ENCODE measurements at regions not wholly inside any gene's neighbourhood (a gene's known extent, or its start where the extent isn't known, plus 50 kb on each side); places are given as distances from the start of the nearest gene placed in this dataset.

DNA sequence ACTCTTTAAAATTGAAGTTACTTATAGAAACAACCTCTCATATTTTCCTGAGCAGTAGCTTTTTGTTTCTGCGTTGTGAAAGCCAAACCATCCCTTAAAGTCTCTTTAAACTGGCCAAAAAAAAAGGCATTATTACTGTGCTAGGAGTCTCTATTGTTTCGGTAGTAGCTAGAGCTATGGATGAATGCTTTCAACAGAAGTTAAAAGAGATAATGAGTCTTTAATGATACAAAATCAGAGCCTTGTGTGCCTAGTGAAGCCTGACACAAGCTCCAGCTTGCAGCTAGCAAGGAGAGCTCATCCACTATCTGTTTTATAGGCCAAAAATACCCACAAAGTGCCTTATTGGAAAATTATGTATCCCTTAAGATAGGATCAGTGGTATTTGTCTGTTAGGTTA lies 360.4 kb upstream of the CDIN1 start:
- CTCF ChIA-PET: no interaction called here
- no peak for TF ChIP-seq CTCF (IDR thresholded peaks at IDR 0.05; ENCODE audit: insufficient read depth, low read length, missing control alignments)
- POLR2A ChIA-PET: no interaction called here
- DNase-seq (ENCODE audit: low read depth, low spot score): no peak
- H3K4me3 ChIP-seq (ENCODE audit: low read depth, low read length): no peak overlapping the region

- ChIA-PET POLR2A (no interaction called here), CTCF (interaction anchor here (1.9 kb wide), 1 partner anchor 471 kb away, joined by 4 read pairs; no protein-coding TSS in a partner anchor)
- no peak overlapping the region for H3K4me3 ChIP-seq (ENCODE audit: low read depth, low read length)
- TF ChIP-seq CTCF (IDR thresholded peaks at IDR 0.05; ENCODE audit: insufficient read depth, low read length, missing control alignments): no peak
- DNase-seq (ENCODE audit: low read depth, low spot score): no peak
Observed at GRCh38 chr15:36221992-36222391, 357.4 kb upstream of the CDIN1 start.

DNA sequence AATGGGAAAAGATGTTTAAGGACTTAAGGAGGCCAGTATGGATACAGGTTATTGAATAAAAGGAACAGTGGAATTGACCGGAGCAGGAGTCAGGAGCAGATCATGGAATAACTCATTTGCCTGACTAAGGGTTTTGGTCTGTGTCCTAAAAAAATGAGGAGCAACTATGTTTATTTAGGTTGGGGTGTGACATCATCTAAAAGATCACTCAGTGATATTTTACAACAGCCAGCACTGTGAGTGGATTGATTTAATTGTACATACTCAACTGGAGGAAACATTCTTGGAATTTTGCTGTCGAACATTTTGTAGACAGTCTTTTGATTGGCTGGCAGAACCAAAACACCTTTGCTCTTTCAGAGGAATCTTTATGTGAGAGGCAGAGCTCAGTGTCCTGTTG lies 348.6 kb upstream of the CDIN1 start:
- ChIA-PET CTCF (no interaction called here), POLR2A (no interaction called here)
- no peak for TF ChIP-seq CTCF (IDR thresholded peaks at IDR 0.05; ENCODE audit: insufficient read depth, low read length, missing control alignments)
- no peak overlapping the region for H3K4me3 ChIP-seq (ENCODE audit: low read depth, low read length)
- peak; percentile 21 for DNase-seq (ENCODE audit: low read depth, low spot score)

DNA sequence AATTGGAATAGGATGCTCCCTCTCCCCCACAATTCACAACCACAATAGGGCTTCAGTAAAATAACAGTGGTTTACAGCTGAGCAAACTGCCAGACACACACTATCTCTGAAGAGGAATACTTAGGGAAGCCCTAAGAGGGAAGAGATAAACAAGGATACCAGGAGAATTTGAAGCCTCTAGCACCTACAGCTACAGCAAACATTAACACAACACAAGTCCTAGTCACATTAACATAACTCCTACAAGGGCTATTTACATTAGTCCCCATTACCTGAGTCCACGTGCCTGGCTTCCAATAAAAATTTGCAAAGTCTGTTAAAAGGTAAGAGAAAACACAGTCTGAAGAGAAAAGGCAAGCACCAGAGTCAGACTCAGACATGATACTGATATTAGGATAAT lies 346.9 kb upstream of the CDIN1 start:
- TF ChIP-seq CTCF (IDR thresholded peaks at IDR 0.05; ENCODE audit: insufficient read depth, low read length, missing control alignments): no peak
- no peak for DNase-seq (ENCODE audit: low read depth, low spot score)
- no peak overlapping the region for H3K4me3 ChIP-seq (ENCODE audit: low read depth, low read length)
- ChIA-PET CTCF (no interaction called here), POLR2A (no interaction called here)

- TF ChIP-seq CTCF (IDR thresholded peaks at IDR 0.05; ENCODE audit: insufficient read depth, low read length, missing control alignments): no peak
- POLR2A ChIA-PET: no interaction called here
- no peak overlapping the region for H3K4me3 ChIP-seq (ENCODE audit: low read depth, low read length)
- no peak for DNase-seq (ENCODE audit: low read depth, low spot score)
- CTCF ChIA-PET: no interaction called here
Observed at GRCh38 chr15:36234743-36235142, 344.7 kb upstream of the CDIN1 start.

DNA sequence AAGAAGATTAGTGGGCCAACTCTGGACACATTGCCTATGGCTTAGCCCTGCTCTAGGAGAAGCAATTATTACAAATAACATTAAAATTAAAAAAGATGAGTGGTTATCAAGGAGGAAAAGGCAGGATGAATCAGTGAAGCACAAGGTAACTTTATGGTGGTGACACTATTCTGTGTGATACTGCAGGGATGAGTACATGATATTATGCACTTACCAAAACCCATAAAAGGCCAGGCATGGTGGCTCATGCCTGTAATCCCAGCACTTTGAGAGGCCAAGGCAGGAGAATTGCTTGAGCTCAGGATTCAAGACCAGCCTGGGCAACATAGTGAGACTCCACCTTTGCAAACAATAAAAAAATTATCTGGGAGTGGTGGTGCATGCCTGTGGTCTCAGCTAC lies 344.3 kb upstream of the CDIN1 start:
- POLR2A ChIA-PET: no interaction called here
- no peak overlapping the region for H3K4me3 ChIP-seq (ENCODE audit: low read depth, low read length)
- no peak for TF ChIP-seq CTCF (IDR thresholded peaks at IDR 0.05; ENCODE audit: insufficient read depth, low read length, missing control alignments)
- CTCF ChIA-PET: no interaction called here
- DNase-seq (ENCODE audit: low read depth, low spot score): no peak

All from AG04449 (cell line).